PFSK-1 (cell line): ENCODE measurements at regions not wholly inside any gene's neighbourhood (a gene's known extent, or its start where the extent isn't known, plus 50 kb on each side); places are given as distances from the start of the nearest gene placed in this dataset.

Experiments used
- FOXP2 ChIP-seq: optimal IDR thresholded peaks from 2 replicates; pipeline ENCODE3; 2011; ENCODE audit warnings: borderline replicate concordance, control low read depth, inconsistent platforms; ENCODE audit not compliant: insufficient read depth; ENCODE audit errors: extremely low read length, extremely low read depth
- POLR2AphosphoS5 ChIP-seq: IDR thresholded peaks from 2 replicates; pipeline ENCODE4 v1.6.1; 2012; ENCODE audit warnings: low read depth, mild to moderate bottlenecking, control low read depth, low read length, moderate library complexity
- REST ChIP-seq, 2 experiments: IDR thresholded peaks; 2 replicates each; pipeline versions ENCODE4 v1.6.1 to v1.8.0; 2011 to 2012; ENCODE audit warnings: low read depth in 2 of 2, low read length in 2 of 2, control low read depth in 1 of 2, inconsistent platforms in 1 of 2, mild to moderate bottlenecking in 1 of 2, moderate library complexity in 1 of 2; ENCODE audit not compliant: insufficient read depth in 1 of 2
- SIN3A ChIP-seq: IDR thresholded peaks from 2 replicates; pipeline ENCODE4 v1.6.1; 2012; ENCODE audit warnings: mild to moderate bottlenecking, low read length, moderate library complexity, borderline replicate concordance; ENCODE audit not compliant: insufficient read depth
- TAF1 ChIP-seq: IDR thresholded peaks from 2 replicates; pipeline ENCODE4 v1.6.1; 2012; ENCODE audit warnings: low read length, control low read depth, borderline replicate concordance; ENCODE audit not compliant: insufficient read depth

GRCh38 chr10:44704616-44705015, 206.5 kb upstream of the TMEM72 start:
- TF ChIP-seq POLR2AphosphoS5 = no peak
- TF ChIP-seq SIN3A = no peak
- TF ChIP-seq REST (IDR thresholded peaks at IDR 0.05; ENCODE audit: insufficient read depth in 1 of 2, low read depth in 2 of 2, low read length in 2 of 2) = no peak
- TF ChIP-seq FOXP2 = no peak

GRCh38 chr10:44706745-44707144, 204.4 kb upstream of the TMEM72 start:
- no peak for TF ChIP-seq REST (IDR thresholded peaks at IDR 0.05; ENCODE audit: insufficient read depth in 1 of 2, low read depth in 2 of 2, low read length in 2 of 2)
- TF ChIP-seq POLR2AphosphoS5 = no peak
- no peak for TF ChIP-seq TAF1

DNA sequence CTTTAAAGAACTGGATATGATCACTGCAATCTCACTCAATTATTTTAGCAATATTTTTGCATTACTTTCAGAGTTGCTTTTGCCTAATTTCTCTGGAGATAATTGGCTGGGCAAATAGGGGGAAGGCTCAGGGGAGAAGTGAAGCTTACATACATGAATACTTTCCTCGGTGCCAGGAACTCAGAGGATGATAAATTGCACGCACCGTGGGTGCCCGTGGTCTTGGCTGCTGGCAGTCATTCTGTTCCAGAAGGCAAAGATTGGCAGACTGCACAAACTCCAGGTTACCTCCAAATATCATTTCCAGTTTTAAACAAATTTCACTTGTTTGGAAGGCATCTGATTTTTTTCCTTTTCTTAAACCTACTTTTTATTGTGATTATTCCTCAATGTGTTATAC, 197.8 kb upstream of the TMEM72 start:
- TF ChIP-seq REST (IDR thresholded peaks at IDR 0.05; ENCODE audit: insufficient read depth in 1 of 2, low read depth in 2 of 2, low read length in 2 of 2) (no peak), POLR2AphosphoS5 (no peak), TAF1 (no peak), SIN3A (no peak)

DNA sequence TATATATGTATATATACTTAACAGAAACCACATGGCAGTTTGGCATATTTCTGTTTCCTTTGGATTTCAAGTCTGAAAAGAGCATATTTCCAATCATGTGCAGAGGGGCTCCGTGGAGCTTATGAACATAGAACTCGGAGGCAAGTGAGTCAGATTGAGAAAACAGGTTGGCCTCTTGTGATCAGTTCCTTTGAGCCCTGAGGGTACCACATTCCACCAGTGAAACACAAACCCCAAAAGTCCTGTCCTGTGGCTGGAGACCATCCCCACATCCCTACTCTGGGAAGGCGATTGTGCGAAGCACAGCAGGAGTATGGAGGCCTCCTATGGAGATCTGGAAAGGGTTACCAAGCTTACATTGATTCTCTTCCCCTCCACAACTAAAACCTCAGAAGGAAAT, 196.7 kb upstream of the TMEM72 start:
- no peak for TF ChIP-seq REST (IDR thresholded peaks at IDR 0.05; ENCODE audit: insufficient read depth in 1 of 2, low read depth in 2 of 2, low read length in 2 of 2)
- no peak for TF ChIP-seq TAF1
- no peak for TF ChIP-seq FOXP2
- TF ChIP-seq POLR2AphosphoS5 = no peak
- no peak for TF ChIP-seq SIN3A

GRCh38 chr10:44715136-44715535, 196.0 kb upstream of the TMEM72 start:
- TF ChIP-seq SIN3A (no peak), FOXP2 (no peak), POLR2AphosphoS5 (no peak), TAF1 (no peak), REST (IDR thresholded peaks at IDR 0.05; ENCODE audit: insufficient read depth in 1 of 2, low read depth in 2 of 2, low read length in 2 of 2) (no peak)
